Neural crest cell (in vitro differentiated cells): ENCODE measurements at regions not wholly inside any gene's neighbourhood (a gene's known extent, or its start where the extent isn't known, plus 50 kb on each side); places are given as distances from the start of the nearest gene placed in this dataset.

Experiments
- DNase-seq: peaks from one replicate; pipeline ENCODE4 v3.0.0; 2021; ENCODE audit warnings: low read depth, mixed read lengths, low spot score
- H3K27ac Mint-ChIP-seq: one replicate; pipeline ENCODE4 v1.8.0; 2021; ENCODE audit warnings: mild to moderate bottlenecking, mixed read lengths; ENCODE audit not compliant: unreplicated experiment
- H3K27me3 Mint-ChIP-seq: 2 replicates; pipeline ENCODE4 v1.8.0; 2021; ENCODE audit warnings: low read depth, mild to moderate bottlenecking, mixed read lengths
- H3K36me3 Mint-ChIP-seq: 2 replicates; pipeline ENCODE4 v1.8.0; 2021; ENCODE audit warnings: low read depth, mild to moderate bottlenecking, mixed read lengths
- H3K4me1 Mint-ChIP-seq: 2 replicates; pipeline ENCODE4 v1.8.0; 2021; ENCODE audit warnings: mixed read lengths
- H3K4me3 Mint-ChIP-seq: one replicate; pipeline ENCODE4 v1.8.0; 2021; ENCODE audit warnings: mild to moderate bottlenecking, mixed read lengths
- H3K9me3 Mint-ChIP-seq: 2 replicates; pipeline ENCODE4 v1.8.0; 2021; ENCODE audit warnings: mixed read lengths
- CTCF ChIP-seq: fragments of 200-600 bp; sonication (generic); conservative IDR thresholded peaks from 2 replicates; pipeline ENCODE4 v1.5.0; 2021; ENCODE audit warnings: antibody characterized with exemption, mild to moderate bottlenecking

GRCh38 chr18:34942276-34942675 lies 98.9 kb upstream of the MAPRE2 start:
- Mint-ChIP-seq H3K4me3 (no peak overlapping the region), H3K27me3 (no peaks in the 10 kb centered on the region), H3K36me3 (no peaks in the 10 kb centered on the region), H3K4me1 (peaks cover 6% of the 10 kb centered on the region), H3K9me3 (no peaks in the 10 kb centered on the region), H3K27ac (no peak overlapping the region)
- no peak for TF ChIP-seq CTCF
- no peak for DNase-seq

GRCh38 chr18:34942975-34943374 lies 98.2 kb upstream of the MAPRE2 start:
- no peaks in the 10 kb centered on the region for H3K9me3 Mint-ChIP-seq
- H3K4me3 Mint-ChIP-seq: no peak overlapping the region
- TF ChIP-seq CTCF: no peak
- no peaks in the 10 kb centered on the region for H3K27me3 Mint-ChIP-seq
- peaks cover 12% of the 10 kb centered on the region for H3K4me1 Mint-ChIP-seq
- DNase-seq: no peak
- no peak overlapping the region for H3K27ac Mint-ChIP-seq
- no peaks in the 10 kb centered on the region for H3K36me3 Mint-ChIP-seq

GRCh38 chr18:34943587-34943986 lies 97.6 kb upstream of the MAPRE2 start:
- TF ChIP-seq CTCF: no peak
- peaks cover 12% of the 10 kb centered on the region for H3K4me1 Mint-ChIP-seq
- no peaks in the 10 kb centered on the region for H3K36me3 Mint-ChIP-seq
- H3K27ac Mint-ChIP-seq: no peak overlapping the region
- no peak for DNase-seq
- H3K9me3 Mint-ChIP-seq: no peaks in the 10 kb centered on the region
- no peak overlapping the region for H3K4me3 Mint-ChIP-seq
- H3K27me3 Mint-ChIP-seq: no peaks in the 10 kb centered on the region

GRCh38 chr18:34947711-34948125 lies 93.5 kb upstream of the MAPRE2 start:
- Mint-ChIP-seq H3K36me3 (no peaks in the 10 kb centered on the region), H3K27me3 (no peaks in the 10 kb centered on the region), H3K4me1 (peaks cover 7% of the 10 kb centered on the region), H3K27ac (no peak overlapping the region), H3K9me3 (no peaks in the 10 kb centered on the region), H3K4me3 (no peak overlapping the region)
- no peak for TF ChIP-seq CTCF
- no peak for DNase-seq

- no peaks in the 10 kb centered on the region for H3K27me3 Mint-ChIP-seq
- peaks cover 7% of the 10 kb centered on the region for H3K4me1 Mint-ChIP-seq
- H3K36me3 Mint-ChIP-seq: no peaks in the 10 kb centered on the region
- no peak overlapping the region for H3K4me3 Mint-ChIP-seq
- no peak overlapping the region for H3K27ac Mint-ChIP-seq
- no peak for TF ChIP-seq CTCF
- H3K9me3 Mint-ChIP-seq: peaks cover 3% of the 10 kb centered on the region
- no peak for DNase-seq
Observed at GRCh38 chr18:34951625-34952379, 89.4 kb upstream of the MAPRE2 start.
